Mucosa of gallbladder (tissue), 1 donor: ENCODE measurements at regions not wholly inside any gene's neighbourhood (a gene's known extent, or its start where the extent isn't known, plus 50 kb on each side); places are given as distances from the start of the nearest gene placed in this dataset.

Experiments used
- DNase-seq: peaks from one replicate; pipeline ENCODE4 v3.0.0-alpha.2; 2020; ENCODE audit warnings: low spot score
- donor health status: DM: no; HTN: no; CAD: no.

- no peak for DNase-seq
Measured at GRCh38 chr18:74023220-74023619, 124.4 kb downstream of the FBXO15 start.

GRCh38 chr18:74019864-74020263 is 127.8 kb downstream of the FBXO15 start:
- DNase-seq: no peak

- DNase-seq: no peak
Measured at GRCh38 chr18:74013955-74014354, 133.7 kb downstream of the FBXO15 start.

- DNase-seq: no peak
Measured at GRCh38 chr18:74012954-74013630, 134.5 kb downstream of the FBXO15 start.

GRCh38 chr18:74006143-74006542 is 141.5 kb downstream of the FBXO15 start:
- DNase-seq: no peak

GRCh38 chr18:74005320-74006109 is 142.1 kb downstream of the FBXO15 start:
- DNase-seq: no peak

GRCh38 chr18:73992242-73993022 is 155.2 kb downstream of the FBXO15 start:
- DNase-seq: no peak

- DNase-seq: no peak
Measured at GRCh38 chr18:73991570-73991969, 156.1 kb downstream of the FBXO15 start.

GRCh38 chr18:73990258-73990657 is 157.4 kb downstream of the FBXO15 start:
- DNase-seq: no peak

- no peak for DNase-seq
Measured at GRCh38 chr18:73987247-73987980, 160.2 kb downstream of the FBXO15 start.

- no peak for DNase-seq
Measured at GRCh38 chr18:73986711-73987110, 160.9 kb downstream of the FBXO15 start.

- DNase-seq: no peak
Measured at GRCh38 chr18:73985855-73986625, 161.6 kb downstream of the FBXO15 start.

- DNase-seq: no peak
Measured at GRCh38 chr18:73983970-73984369, 163.7 kb downstream of the FBXO15 start.

- no peak for DNase-seq
Measured at GRCh38 chr18:73983496-73983895, 164.1 kb downstream of the FBXO15 start.

- DNase-seq: no peak
Measured at GRCh38 chr18:73981796-73982195, 165.8 kb downstream of the FBXO15 start.

GRCh38 chr18:73980289-73980979 is 167.2 kb downstream of the FBXO15 start:
- no peak for DNase-seq

- no peak for DNase-seq
Measured at GRCh38 chr18:73979742-73980141, 167.9 kb downstream of the FBXO15 start.

GRCh38 chr18:73976433-73976832 is 171.2 kb downstream of the FBXO15 start:
- DNase-seq: no peak

- DNase-seq: no peak
Measured at GRCh38 chr18:73975266-73975665, 172.4 kb downstream of the FBXO15 start.

- DNase-seq: no peak
Measured at GRCh38 chr18:73973972-73974371, 173.7 kb downstream of the FBXO15 start.
